ENCODE measurements at regions not wholly inside any gene's neighbourhood (a gene's known extent, or its start where the extent isn't known, plus 50 kb on each side); places are given as distances from the start of the nearest gene placed in this dataset.

DNA sequence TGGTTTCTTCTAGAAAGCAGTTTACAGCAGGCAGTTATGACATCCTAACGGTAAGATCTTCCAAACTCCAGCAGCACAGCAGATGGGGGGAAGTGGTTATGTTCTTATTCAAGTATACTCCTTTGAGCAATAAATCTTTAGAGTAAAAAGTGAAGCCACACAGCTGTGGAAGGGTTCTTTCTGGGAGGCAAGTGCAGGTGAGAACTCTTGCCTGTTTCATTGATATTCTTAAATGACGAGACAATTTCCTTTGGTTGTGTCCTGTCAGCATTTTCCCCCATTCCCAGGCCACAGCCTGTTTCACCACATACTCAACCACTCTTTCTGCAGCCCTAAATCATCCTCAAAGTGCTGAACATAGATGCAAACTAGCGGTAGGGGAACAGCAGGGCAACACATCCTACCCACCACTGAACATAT lies 207.3 kb upstream of the MTNR1B start:
- no peaks in the 10 kb centered on the region for H3K36me3 ChIP-seq (replicated peaks)
- in situ Hi-C loops (cut with HindIII; ENCODE audit: low pct_ligation_motif_present, low sequenced_read_pairs): no loop called here
- TF ChIP-seq, protein P1, sequence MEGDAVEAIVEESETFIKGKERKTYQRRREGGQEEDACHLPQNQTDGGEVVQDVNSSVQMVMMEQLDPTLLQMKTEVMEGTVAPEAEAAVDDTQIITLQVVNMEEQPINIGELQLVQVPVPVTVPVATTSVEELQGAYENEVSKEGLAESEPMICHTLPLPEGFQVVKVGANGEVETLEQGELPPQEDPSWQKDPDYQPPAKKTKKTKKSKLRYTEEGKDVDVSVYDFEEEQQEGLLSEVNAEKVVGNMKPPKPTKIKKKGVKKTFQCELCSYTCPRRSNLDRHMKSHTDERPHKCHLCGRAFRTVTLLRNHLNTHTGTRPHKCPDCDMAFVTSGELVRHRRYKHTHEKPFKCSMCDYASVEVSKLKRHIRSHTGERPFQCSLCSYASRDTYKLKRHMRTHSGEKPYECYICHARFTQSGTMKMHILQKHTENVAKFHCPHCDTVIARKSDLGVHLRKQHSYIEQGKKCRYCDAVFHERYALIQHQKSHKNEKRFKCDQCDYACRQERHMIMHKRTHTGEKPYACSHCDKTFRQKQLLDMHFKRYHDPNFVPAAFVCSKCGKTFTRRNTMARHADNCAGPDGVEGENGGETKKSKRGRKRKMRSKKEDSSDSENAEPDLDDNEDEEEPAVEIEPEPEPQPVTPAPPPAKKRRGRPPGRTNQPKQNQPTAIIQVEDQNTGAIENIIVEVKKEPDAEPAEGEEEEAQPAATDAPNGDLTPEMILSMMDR (IDR thresholded peaks at IDR 0.05; ENCODE audit: low read depth, low read length, missing control alignments): no peak
- no peaks in the 10 kb centered on the region for H3K27me3 ChIP-seq (replicated peaks)
- no peak for DNase-seq
- no peak overlapping the region for H3K27ac ChIP-seq
- H3K4me3 ChIP-seq (ENCODE audit: low read depth, low read length): no peak overlapping the region

DNA sequence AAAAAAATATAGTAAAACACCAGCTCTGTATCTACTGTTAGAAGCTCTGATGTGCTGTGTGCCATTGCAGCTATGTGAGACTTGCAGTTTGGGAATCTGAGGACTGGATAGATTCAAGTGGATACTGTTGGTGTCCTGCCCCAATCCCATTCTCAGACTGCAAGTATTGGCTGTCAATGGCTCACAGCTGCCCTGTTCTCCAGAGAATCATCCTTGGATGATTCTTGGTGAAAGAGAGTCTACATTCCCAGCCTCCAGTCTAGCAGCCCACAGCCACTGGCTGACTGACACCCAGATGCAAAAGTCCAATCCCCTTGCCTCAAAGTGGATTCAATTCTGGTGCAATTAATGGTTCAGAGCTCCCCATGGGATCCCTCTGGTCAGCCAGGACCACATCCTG lies 206.1 kb upstream of the MTNR1B start:
- H3K4me3 ChIP-seq (ENCODE audit: low read depth, low read length): no peak overlapping the region
- H3K27me3 ChIP-seq (replicated peaks): no peaks in the 10 kb centered on the region
- in situ Hi-C loops (cut with HindIII; ENCODE audit: low pct_ligation_motif_present, low sequenced_read_pairs): no loop called here
- TF ChIP-seq, protein P1 (IDR thresholded peaks at IDR 0.05; ENCODE audit: low read depth, low read length, missing control alignments): no peak
- no peaks in the 10 kb centered on the region for H3K36me3 ChIP-seq (replicated peaks)
- no peak overlapping the region for H3K27ac ChIP-seq
- DNase-seq: no peak

DNA sequence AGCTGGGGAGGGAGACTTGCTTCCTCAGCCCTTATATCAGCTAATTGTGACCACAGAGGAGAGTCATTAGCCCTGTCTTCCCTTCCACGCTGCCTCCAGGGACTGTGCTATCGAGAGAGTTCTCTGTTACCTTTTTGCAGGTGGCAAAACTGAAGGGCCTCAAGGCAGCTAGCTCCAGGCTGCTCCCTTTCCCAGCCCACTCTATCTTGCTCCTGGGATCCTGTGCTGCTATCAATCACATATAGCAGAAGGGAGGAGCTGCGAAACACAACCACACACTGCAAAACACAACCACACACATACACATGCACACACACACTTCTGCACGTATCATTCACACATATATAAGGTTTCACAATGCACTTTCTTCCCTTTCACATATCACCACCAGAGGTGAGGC lies 205.3 kb upstream of the MTNR1B start:
- H3K27me3 ChIP-seq (replicated peaks): no peaks in the 10 kb centered on the region
- in situ Hi-C loops (cut with HindIII; ENCODE audit: low pct_ligation_motif_present, low sequenced_read_pairs): no loop called here
- no peak for DNase-seq
- no peaks in the 10 kb centered on the region for H3K36me3 ChIP-seq (replicated peaks)
- no peak overlapping the region for H3K27ac ChIP-seq
- H3K4me3 ChIP-seq (ENCODE audit: low read depth, low read length): no peak overlapping the region
- TF ChIP-seq, protein P1 (IDR thresholded peaks at IDR 0.05; ENCODE audit: low read depth, low read length, missing control alignments): no peak

DNA sequence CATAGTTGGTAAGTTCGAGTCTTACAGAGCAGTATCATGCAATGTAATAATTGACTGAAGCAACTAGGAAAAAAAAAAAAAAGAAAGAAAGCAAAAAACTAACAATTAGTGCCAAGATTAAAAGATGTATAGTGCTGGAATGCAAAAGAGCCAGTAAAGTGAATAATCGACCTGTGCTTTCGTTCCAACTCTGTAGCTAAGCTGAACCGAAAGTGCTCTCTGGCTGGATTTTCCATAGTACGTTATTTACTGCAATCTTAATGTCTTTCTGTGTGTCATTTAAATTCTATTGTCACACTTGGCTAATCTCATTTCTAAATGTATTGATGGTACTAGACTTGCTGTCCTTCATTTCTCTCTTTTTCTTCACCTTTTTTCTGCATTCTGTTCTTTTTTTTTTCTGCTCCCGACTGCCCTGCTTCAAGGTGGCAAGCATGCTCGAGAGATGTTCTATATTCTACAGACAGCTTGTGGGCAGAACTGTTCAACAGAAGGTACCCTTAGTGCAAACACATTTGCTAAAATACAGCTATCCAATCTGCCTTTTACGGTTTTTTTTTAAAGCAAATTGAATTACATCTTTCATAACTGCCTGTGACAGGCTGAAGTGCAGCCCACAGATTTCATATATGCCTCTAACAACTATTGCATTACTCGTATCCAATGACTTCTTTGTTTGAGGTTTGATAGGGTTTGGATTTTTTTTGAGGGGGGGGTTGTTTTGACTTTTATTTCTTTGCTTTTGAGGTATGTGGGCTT lies 204.2 kb upstream of the MTNR1B start:
- no peaks in the 10 kb centered on the region for H3K36me3 ChIP-seq (replicated peaks)
- H3K4me3 ChIP-seq (ENCODE audit: low read depth, low read length): no peak overlapping the region
- TF ChIP-seq, protein P1 (IDR thresholded peaks at IDR 0.05; ENCODE audit: low read depth, low read length, missing control alignments): no peak
- DNase-seq: no peak
- no peak overlapping the region for H3K27ac ChIP-seq
- no peaks in the 10 kb centered on the region for H3K27me3 ChIP-seq (replicated peaks)
- in situ Hi-C loops (cut with HindIII; ENCODE audit: low pct_ligation_motif_present, low sequenced_read_pairs): no loop called here

DNA sequence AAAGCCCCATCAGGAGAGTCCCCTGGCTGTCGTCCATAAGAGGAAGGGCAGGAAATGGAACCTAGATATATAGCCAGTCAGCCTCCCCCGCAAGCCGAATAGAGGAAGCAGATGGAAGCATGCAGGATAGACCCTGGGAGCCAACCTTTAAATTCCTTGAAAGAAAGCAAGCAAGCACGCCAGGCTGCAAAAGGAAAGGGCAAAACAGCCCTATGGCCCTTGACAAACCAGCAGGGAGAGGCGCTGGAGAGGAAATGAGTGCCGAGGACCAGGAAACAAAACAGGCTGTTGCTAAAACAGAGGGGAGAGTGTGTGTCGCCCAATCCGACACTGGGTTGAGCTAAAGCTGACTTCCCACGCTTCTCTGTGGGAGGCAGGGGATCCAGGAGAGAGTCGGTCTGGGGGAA lies 203.5 kb upstream of the MTNR1B start:
- Histone ChIP-seq H3K27ac (no peak overlapping the region), H3K27me3 (replicated peaks) (no peaks in the 10 kb centered on the region), H3K36me3 (replicated peaks) (no peaks in the 10 kb centered on the region), H3K4me3 (ENCODE audit: low read depth, low read length) (peak overlapping the region; percentile 43)
- TF ChIP-seq, protein P1 (IDR thresholded peaks at IDR 0.05; ENCODE audit: low read depth, low read length, missing control alignments): no peak
- peak; percentile 35 for DNase-seq
- in situ Hi-C loops (cut with HindIII; ENCODE audit: low pct_ligation_motif_present, low sequenced_read_pairs): no loop called here

DNA sequence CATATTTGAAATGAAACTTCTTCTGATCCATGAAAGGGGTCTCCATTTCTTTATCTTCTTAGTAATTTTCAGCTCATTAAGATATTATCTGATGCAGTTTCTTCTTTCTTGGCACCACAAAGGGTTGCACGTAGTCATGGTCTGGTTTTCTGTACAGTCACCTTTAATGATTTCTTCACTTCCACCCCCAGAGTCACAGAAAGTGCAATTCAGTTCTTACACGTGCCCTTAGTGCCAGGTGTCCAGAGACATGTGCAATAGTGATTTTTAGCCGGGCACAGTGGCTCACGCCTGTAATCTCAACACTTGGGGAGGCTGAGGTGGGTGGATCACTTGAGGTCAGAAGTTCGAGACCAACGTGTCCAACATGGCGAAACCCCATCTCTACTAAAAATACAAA lies 202.8 kb upstream of the MTNR1B start:
- H3K27me3 ChIP-seq (replicated peaks): no peaks in the 10 kb centered on the region
- no peak overlapping the region for H3K27ac ChIP-seq
- H3K4me3 ChIP-seq (ENCODE audit: low read depth, low read length): no peak overlapping the region
- in situ Hi-C loops (cut with HindIII; ENCODE audit: low pct_ligation_motif_present, low sequenced_read_pairs): no loop called here
- no peak for DNase-seq
- H3K36me3 ChIP-seq (replicated peaks): no peaks in the 10 kb centered on the region
- TF ChIP-seq, protein P1 (IDR thresholded peaks at IDR 0.05; ENCODE audit: low read depth, low read length, missing control alignments): no peak

All from brain microvascular endothelial cell (primary cell).